ENCODE measurements at regions not wholly inside any gene's neighbourhood (a gene's known extent, or its start where the extent isn't known, plus 50 kb on each side); places are given as distances from the start of the nearest gene placed in this dataset.

DNA sequence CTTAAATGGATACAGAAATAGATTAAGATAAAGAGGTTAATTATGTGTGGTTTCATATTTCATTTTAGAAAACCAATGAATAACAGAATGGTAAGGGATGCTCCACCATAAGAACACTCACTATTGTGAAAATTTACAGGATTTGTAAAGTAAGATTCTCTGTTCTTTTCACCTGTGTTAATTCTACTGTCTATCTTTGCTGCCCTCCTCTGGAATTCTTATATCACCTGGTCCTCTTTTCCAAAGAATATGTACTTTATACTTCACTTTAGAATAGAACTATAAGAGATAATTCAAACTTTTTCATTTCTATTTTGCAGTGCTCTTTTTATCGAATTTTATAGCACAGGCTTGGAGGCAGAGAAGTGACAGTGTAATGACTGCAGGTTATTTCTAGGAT, 213.4 kb downstream of the LURAP1L start:
- peaks cover 10% of the 10 kb centered on the region for H3K9me3 Mint-ChIP-seq (ENCODE audit: unreplicated experiment)
- no peak for DNase-seq (ENCODE audit: extremely low spot score, unreplicated experiment)
- no peaks in the 10 kb centered on the region for H3K27me3 Mint-ChIP-seq (ENCODE audit: unreplicated experiment)
- H3K4me3 Mint-ChIP-seq (ENCODE audit: unreplicated experiment) = no peak overlapping the region
- TF ChIP-seq, protein P1, sequence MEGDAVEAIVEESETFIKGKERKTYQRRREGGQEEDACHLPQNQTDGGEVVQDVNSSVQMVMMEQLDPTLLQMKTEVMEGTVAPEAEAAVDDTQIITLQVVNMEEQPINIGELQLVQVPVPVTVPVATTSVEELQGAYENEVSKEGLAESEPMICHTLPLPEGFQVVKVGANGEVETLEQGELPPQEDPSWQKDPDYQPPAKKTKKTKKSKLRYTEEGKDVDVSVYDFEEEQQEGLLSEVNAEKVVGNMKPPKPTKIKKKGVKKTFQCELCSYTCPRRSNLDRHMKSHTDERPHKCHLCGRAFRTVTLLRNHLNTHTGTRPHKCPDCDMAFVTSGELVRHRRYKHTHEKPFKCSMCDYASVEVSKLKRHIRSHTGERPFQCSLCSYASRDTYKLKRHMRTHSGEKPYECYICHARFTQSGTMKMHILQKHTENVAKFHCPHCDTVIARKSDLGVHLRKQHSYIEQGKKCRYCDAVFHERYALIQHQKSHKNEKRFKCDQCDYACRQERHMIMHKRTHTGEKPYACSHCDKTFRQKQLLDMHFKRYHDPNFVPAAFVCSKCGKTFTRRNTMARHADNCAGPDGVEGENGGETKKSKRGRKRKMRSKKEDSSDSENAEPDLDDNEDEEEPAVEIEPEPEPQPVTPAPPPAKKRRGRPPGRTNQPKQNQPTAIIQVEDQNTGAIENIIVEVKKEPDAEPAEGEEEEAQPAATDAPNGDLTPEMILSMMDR (IDR thresholded peaks at IDR 0.05) = peak; percentile 39
- H3K4me1 Mint-ChIP-seq (ENCODE audit: unreplicated experiment) = peaks cover 9% of the 10 kb centered on the region
- H3K36me3 Mint-ChIP-seq (ENCODE audit: unreplicated experiment) = no peaks in the 10 kb centered on the region
- no peak overlapping the region for H3K27ac Mint-ChIP-seq (ENCODE audit: unreplicated experiment)

- peaks cover 23% of the 10 kb centered on the region for H3K4me1 Mint-ChIP-seq (ENCODE audit: unreplicated experiment)
- no peak overlapping the region for H3K27ac Mint-ChIP-seq (ENCODE audit: unreplicated experiment)
- no peaks in the 10 kb centered on the region for H3K27me3 Mint-ChIP-seq (ENCODE audit: unreplicated experiment)
- DNase-seq (ENCODE audit: extremely low spot score, unreplicated experiment) = no peak
- no peak overlapping the region for H3K4me3 Mint-ChIP-seq (ENCODE audit: unreplicated experiment)
- H3K9me3 Mint-ChIP-seq (ENCODE audit: unreplicated experiment) = peaks cover 10% of the 10 kb centered on the region
- TF ChIP-seq, protein P1 (IDR thresholded peaks at IDR 0.05) = no peak
- no peaks in the 10 kb centered on the region for H3K36me3 Mint-ChIP-seq (ENCODE audit: unreplicated experiment)
Observed at GRCh38 chr9:12989669-12990068, 214.8 kb downstream of the LURAP1L start.

- peaks cover 32% of the 10 kb centered on the region for H3K4me1 Mint-ChIP-seq (ENCODE audit: unreplicated experiment)
- TF ChIP-seq, protein P1 (IDR thresholded peaks at IDR 0.05) = no peak
- H3K27me3 Mint-ChIP-seq (ENCODE audit: unreplicated experiment) = no peaks in the 10 kb centered on the region
- no peak overlapping the region for H3K4me3 Mint-ChIP-seq (ENCODE audit: unreplicated experiment)
- no peaks in the 10 kb centered on the region for H3K36me3 Mint-ChIP-seq (ENCODE audit: unreplicated experiment)
- DNase-seq (ENCODE audit: extremely low spot score, unreplicated experiment) = no peak
- peaks cover 10% of the 10 kb centered on the region for H3K9me3 Mint-ChIP-seq (ENCODE audit: unreplicated experiment)
- H3K27ac Mint-ChIP-seq (ENCODE audit: unreplicated experiment) = no peak overlapping the region
Observed at GRCh38 chr9:12993466-12993865, 218.6 kb downstream of the LURAP1L start.

DNA sequence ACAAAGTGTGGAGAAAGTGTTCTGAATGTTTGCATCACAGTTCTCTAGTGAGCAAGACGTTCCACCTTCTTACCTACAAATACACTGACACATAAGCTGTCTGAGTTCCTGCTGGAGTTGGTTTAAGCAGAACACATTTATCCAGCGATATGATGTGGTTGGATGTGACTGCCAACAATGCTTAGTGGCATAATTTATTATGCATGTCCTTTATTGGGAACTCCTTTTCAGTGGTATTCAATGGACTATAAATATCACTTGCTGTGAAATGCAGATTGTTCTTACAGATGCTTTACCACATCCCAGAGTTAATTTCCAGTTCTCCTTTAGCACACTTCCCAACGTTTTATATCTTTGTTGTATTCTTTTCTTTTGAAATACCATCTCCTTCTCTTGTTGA, 222.2 kb downstream of the LURAP1L start:
- Mint-ChIP-seq H3K27ac (ENCODE audit: unreplicated experiment) (peak overlapping the region; percentile 78), H3K4me1 (ENCODE audit: unreplicated experiment) (peaks cover 35% of the 10 kb centered on the region), H3K4me3 (ENCODE audit: unreplicated experiment) (no peak overlapping the region), H3K27me3 (ENCODE audit: unreplicated experiment) (no peaks in the 10 kb centered on the region), H3K36me3 (ENCODE audit: unreplicated experiment) (no peaks in the 10 kb centered on the region), H3K9me3 (ENCODE audit: unreplicated experiment) (peaks cover 2% of the 10 kb centered on the region)
- no peak for DNase-seq (ENCODE audit: extremely low spot score, unreplicated experiment)
- TF ChIP-seq, protein P1 (IDR thresholded peaks at IDR 0.05) = no peak

- H3K4me3 Mint-ChIP-seq (ENCODE audit: unreplicated experiment) = no peak overlapping the region
- peaks cover 13% of the 10 kb centered on the region for H3K4me1 Mint-ChIP-seq (ENCODE audit: unreplicated experiment)
- H3K27me3 Mint-ChIP-seq (ENCODE audit: unreplicated experiment) = no peaks in the 10 kb centered on the region
- DNase-seq (ENCODE audit: extremely low spot score, unreplicated experiment) = no peak
- TF ChIP-seq, protein P1 (IDR thresholded peaks at IDR 0.05) = no peak
- H3K27ac Mint-ChIP-seq (ENCODE audit: unreplicated experiment) = no peak overlapping the region
- peaks cover 4% of the 10 kb centered on the region for H3K36me3 Mint-ChIP-seq (ENCODE audit: unreplicated experiment)
- peaks cover 5% of the 10 kb centered on the region for H3K9me3 Mint-ChIP-seq (ENCODE audit: unreplicated experiment)
Observed at GRCh38 chr9:13001989-13002580, 227.3 kb downstream of the LURAP1L start.
